ENCODE measurements at regions not wholly inside any gene's neighbourhood (a gene's known extent, or its start where the extent isn't known, plus 50 kb on each side); places are given as distances from the start of the nearest gene placed in this dataset.

DNA sequence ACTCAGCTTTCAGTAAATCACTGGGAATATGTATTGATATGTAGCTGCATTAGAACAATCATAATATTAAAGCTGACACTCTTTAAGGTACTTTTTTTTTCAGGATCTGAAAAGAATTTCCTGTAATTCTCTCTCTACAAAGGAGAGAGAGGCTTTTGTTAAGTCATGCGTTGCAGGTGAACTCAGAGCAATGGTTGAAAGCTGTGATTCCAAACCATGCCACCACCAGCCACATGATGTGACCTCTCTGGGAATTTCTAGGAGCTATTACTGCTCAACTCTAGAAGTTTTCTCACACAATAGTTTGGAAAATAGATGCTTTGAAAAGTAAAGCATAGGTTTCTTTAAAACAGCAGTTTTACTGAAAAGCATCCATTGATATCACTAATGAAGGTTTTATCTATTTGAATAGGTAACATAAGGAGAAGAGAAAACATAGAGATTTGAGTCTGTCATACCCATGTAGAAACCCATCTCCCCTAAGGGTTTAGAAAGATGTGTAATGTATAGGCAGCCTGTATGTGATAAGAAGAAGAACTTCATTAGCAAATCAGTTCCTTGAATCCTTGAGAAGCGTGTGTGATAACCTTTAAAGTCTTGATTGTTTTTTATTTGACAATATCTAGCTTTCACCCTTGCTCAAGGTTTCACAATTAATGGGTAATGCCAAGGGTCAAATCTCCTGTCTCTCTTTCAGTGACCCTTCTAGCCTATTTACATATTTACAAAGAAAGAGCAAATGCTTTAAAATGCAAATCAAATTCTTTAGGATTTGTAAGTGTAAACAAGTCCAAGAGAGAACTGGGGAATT is 161.0 kb upstream of the ANKRD50 start:
- Histone ChIP-seq H3K36me3 (ENCODE audit: control insufficient read depth, low read depth, low read length) (no peaks in the 10 kb centered on the region), H3K9me3 (ENCODE audit: control insufficient read depth, low read depth, low read length) (peaks cover 4% of the 10 kb centered on the region), H3K27me3 (ENCODE audit: control insufficient read depth, insufficient read depth, low read length) (no peaks in the 10 kb centered on the region), H3K9ac (ENCODE audit: low read length) (no peak overlapping the region), H3K27ac (ENCODE audit: low read length) (no peak overlapping the region), H3K4me3 (ENCODE audit: low read length) (peak overlapping the region; percentile 23), H3K4me1 (ENCODE audit: control insufficient read depth, low read depth, low read length) (peaks cover 29% of the 10 kb centered on the region)

DNA sequence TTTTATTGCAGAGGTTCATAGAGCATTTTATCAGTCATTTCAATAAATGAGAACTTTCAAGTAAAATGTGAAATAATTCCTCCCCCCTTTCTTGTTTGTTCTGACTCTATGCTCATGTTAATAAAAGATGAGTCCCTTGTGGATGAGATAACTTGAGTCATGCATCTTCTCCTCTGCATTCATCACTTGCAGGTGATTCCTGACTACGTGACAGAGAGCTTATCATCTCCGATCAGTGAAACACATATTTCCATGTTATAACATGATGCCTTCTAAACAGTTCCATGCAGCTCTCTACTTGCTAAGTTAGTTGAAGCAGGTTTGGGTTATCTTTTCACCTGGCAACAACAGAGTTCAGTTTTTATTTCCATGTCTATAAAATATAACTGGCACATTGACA is 160.1 kb upstream of the ANKRD50 start:
- Histone ChIP-seq H3K27me3 (ENCODE audit: control insufficient read depth, insufficient read depth, low read length) (no peaks in the 10 kb centered on the region), H3K27ac (ENCODE audit: low read length) (no peak overlapping the region), H3K4me1 (ENCODE audit: control insufficient read depth, low read depth, low read length) (peaks cover 29% of the 10 kb centered on the region), H3K9me3 (ENCODE audit: control insufficient read depth, low read depth, low read length) (peaks cover 4% of the 10 kb centered on the region), H3K36me3 (ENCODE audit: control insufficient read depth, low read depth, low read length) (no peaks in the 10 kb centered on the region), H3K4me3 (ENCODE audit: low read length) (no peak overlapping the region), H3K9ac (ENCODE audit: low read length) (no peak overlapping the region)

DNA sequence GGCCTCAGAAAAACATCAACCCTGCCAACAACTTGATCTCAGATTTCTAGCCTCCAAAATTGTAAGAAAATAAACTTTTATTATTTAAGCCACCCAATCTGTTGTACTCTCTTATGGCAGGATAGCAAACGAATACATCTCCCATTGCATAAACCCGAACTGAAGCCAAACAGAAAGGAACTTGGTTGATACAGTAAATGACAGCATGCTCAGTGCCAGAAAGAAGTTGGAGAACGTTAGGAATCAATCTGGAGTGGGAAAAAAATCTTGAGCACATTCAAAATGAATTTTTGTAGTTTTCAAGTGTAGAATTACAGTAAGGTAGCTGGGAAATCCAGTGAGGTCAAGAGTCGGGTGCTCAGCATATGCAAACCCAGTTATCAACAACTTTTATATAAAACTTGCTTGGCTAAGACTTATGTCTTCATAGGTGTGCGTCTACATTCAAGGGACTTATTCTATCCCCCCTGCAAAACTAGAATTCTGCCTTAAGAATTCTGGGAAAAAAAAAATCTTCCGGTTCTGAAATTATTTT is 157.5 kb upstream of the ANKRD50 start:
- H3K9me3 ChIP-seq (ENCODE audit: control insufficient read depth, low read depth, low read length): no peaks in the 10 kb centered on the region
- H3K27ac ChIP-seq (ENCODE audit: low read length): no peak overlapping the region
- peaks cover 25% of the 10 kb centered on the region for H3K4me1 ChIP-seq (ENCODE audit: control insufficient read depth, low read depth, low read length)
- no peak overlapping the region for H3K9ac ChIP-seq (ENCODE audit: low read length)
- no peaks in the 10 kb centered on the region for H3K36me3 ChIP-seq (ENCODE audit: control insufficient read depth, low read depth, low read length)
- H3K4me3 ChIP-seq (ENCODE audit: low read length): no peak overlapping the region
- no peaks in the 10 kb centered on the region for H3K27me3 ChIP-seq (ENCODE audit: control insufficient read depth, insufficient read depth, low read length)

DNA sequence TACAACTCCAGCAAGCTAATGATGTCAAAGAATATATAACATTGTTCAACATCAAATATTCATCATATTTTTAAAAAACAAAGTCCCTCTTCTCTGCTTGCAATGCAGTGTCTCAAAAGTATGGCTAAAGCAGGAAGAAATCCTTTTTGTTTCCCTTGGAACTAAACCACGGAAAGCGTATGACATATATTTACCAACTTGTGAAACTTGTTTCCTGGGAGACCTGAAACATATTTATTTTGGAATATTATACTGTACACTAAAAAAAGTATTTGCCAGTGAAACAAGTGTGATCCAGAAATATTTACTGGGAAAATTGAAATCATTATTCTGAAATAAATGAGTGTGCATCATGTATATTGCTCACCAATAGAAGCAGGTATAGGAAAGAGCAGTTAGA is 156.0 kb upstream of the ANKRD50 start:
- Histone ChIP-seq H3K4me1 (ENCODE audit: control insufficient read depth, low read depth, low read length) (peaks cover 12% of the 10 kb centered on the region), H3K9ac (ENCODE audit: low read length) (no peak overlapping the region), H3K9me3 (ENCODE audit: control insufficient read depth, low read depth, low read length) (no peaks in the 10 kb centered on the region), H3K36me3 (ENCODE audit: control insufficient read depth, low read depth, low read length) (no peaks in the 10 kb centered on the region), H3K4me3 (ENCODE audit: low read length) (no peak overlapping the region), H3K27me3 (ENCODE audit: control insufficient read depth, insufficient read depth, low read length) (no peaks in the 10 kb centered on the region), H3K27ac (ENCODE audit: low read length) (no peak overlapping the region)

DNA sequence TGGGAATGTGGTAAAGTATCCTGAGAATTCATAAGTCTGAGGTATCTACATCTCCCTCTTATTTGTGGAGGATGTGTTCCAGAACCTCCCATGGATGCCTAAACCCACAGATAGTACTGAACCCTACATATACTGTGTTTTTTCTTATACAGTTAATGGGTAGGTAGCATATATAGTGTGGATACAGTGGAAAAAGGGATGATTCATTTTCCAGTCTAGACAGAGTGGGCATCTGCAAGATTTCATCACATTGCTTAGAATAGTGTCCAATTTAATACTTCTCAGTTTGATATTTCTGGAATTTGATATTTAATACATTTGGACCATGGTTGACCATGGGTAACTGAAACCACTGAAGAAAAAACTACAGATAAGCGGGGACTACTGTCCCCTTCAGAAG is 155.0 kb upstream of the ANKRD50 start:
- Histone ChIP-seq H3K27ac (ENCODE audit: low read length) (no peak overlapping the region), H3K9ac (ENCODE audit: low read length) (no peak overlapping the region), H3K4me3 (ENCODE audit: low read length) (no peak overlapping the region), H3K27me3 (ENCODE audit: control insufficient read depth, insufficient read depth, low read length) (no peaks in the 10 kb centered on the region), H3K4me1 (ENCODE audit: control insufficient read depth, low read depth, low read length) (peaks cover 3% of the 10 kb centered on the region), H3K36me3 (ENCODE audit: control insufficient read depth, low read depth, low read length) (no peaks in the 10 kb centered on the region), H3K9me3 (ENCODE audit: control insufficient read depth, low read depth, low read length) (no peaks in the 10 kb centered on the region)

DNA sequence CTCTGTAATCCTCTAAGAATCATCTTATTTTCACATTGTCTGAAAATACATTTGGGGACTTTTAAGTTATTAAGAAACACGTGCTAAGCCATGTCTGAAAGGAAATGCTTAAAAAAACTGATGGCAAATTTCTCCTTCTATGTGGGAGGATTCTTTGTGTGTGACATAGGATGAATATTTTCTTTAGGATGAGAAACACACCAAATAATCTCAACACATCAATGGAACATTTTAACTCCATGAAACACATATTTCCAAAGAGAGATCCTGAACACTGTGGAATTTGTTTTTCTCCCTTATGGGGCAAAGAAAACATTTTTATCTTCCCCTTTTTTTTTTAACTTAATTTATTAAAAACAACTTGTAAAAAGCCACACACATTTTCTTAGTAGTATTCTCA is 153.8 kb upstream of the ANKRD50 start:
- H3K9ac ChIP-seq (ENCODE audit: low read length): no peak overlapping the region
- no peaks in the 10 kb centered on the region for H3K27me3 ChIP-seq (ENCODE audit: control insufficient read depth, insufficient read depth, low read length)
- H3K27ac ChIP-seq (ENCODE audit: low read length): no peak overlapping the region
- H3K4me1 ChIP-seq (ENCODE audit: control insufficient read depth, low read depth, low read length): no peaks in the 10 kb centered on the region
- H3K4me3 ChIP-seq (ENCODE audit: low read length): no peak overlapping the region
- H3K9me3 ChIP-seq (ENCODE audit: control insufficient read depth, low read depth, low read length): no peaks in the 10 kb centered on the region
- H3K36me3 ChIP-seq (ENCODE audit: control insufficient read depth, low read depth, low read length): no peaks in the 10 kb centered on the region

DNA sequence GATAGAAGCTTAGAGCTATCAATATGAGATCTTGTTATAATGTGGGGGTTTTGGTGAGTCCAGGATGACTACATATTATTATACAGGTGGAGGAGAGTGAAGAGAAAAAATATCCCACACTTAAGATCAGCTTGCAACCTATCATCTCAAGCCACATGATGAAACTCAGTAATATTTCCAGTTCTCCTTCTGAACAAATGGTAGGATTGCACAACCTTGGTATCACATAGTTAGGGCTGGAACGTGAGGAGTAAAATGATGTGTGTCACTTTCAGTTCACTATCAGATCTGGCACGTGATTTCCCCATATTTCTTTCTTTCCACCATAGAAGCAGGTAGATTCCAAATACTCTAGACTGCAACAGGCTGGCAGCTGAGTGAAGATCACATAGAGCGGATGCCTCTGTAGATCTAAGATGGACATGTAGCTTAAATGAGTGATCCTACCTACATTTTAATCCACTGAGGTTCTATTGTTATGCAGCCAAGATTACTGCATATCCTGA is 150.6 kb upstream of the ANKRD50 start:
- Histone ChIP-seq H3K36me3 (ENCODE audit: control insufficient read depth, low read depth, low read length) (no peaks in the 10 kb centered on the region), H3K27ac (ENCODE audit: low read length) (no peak overlapping the region), H3K9me3 (ENCODE audit: control insufficient read depth, low read depth, low read length) (no peaks in the 10 kb centered on the region), H3K27me3 (ENCODE audit: control insufficient read depth, insufficient read depth, low read length) (no peaks in the 10 kb centered on the region), H3K9ac (ENCODE audit: low read length) (no peak overlapping the region), H3K4me3 (ENCODE audit: low read length) (no peak overlapping the region), H3K4me1 (ENCODE audit: control insufficient read depth, low read depth, low read length) (no peaks in the 10 kb centered on the region)

DNA sequence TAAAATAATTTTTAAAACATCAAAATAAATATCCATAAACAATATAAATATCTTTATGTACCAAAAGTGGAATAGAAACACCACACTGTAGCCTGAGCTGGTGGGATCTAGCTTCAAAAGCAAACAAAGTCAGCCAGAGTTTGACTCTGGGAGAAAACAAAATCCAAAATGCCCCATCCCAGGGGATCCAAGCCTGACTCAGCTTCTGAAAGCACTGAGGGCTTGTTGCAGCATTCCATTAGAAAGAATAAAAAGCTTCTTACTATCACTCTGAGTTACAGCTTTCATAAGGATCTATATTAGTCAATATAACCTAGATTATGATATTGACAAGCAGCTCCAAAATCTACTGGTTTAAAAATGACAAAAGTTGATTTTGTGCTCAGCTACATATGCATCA is 149.7 kb upstream of the ANKRD50 start:
- Histone ChIP-seq H3K9ac (ENCODE audit: low read length) (no peak overlapping the region), H3K27ac (ENCODE audit: low read length) (no peak overlapping the region), H3K36me3 (ENCODE audit: control insufficient read depth, low read depth, low read length) (no peaks in the 10 kb centered on the region), H3K4me3 (ENCODE audit: low read length) (no peak overlapping the region), H3K4me1 (ENCODE audit: control insufficient read depth, low read depth, low read length) (no peaks in the 10 kb centered on the region), H3K27me3 (ENCODE audit: control insufficient read depth, insufficient read depth, low read length) (no peaks in the 10 kb centered on the region), H3K9me3 (ENCODE audit: control insufficient read depth, low read depth, low read length) (no peaks in the 10 kb centered on the region)

DNA sequence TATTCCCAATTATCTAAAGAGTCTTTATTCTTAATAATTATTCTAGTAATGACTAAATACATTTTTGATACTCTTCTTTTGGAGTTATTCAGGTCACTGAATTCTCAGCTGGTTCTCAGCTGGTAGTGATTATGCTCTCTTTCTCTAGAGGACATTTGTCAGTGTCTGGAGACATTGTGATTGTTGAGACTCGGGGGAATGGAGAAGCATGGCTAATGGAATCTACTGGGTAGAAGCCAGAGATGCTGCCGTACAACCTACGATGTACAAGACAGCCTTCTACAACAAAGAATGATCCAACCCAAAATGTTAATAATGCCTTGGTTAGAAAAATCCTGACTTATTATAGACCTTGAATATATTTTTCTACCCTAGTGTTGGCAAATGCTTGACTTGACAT is 149.2 kb upstream of the ANKRD50 start:
- no peaks in the 10 kb centered on the region for H3K9me3 ChIP-seq (ENCODE audit: control insufficient read depth, low read depth, low read length)
- no peak overlapping the region for H3K9ac ChIP-seq (ENCODE audit: low read length)
- H3K27me3 ChIP-seq (ENCODE audit: control insufficient read depth, insufficient read depth, low read length): no peaks in the 10 kb centered on the region
- H3K4me1 ChIP-seq (ENCODE audit: control insufficient read depth, low read depth, low read length): no peaks in the 10 kb centered on the region
- H3K36me3 ChIP-seq (ENCODE audit: control insufficient read depth, low read depth, low read length): no peaks in the 10 kb centered on the region
- H3K27ac ChIP-seq (ENCODE audit: low read length): no peak overlapping the region
- H3K4me3 ChIP-seq (ENCODE audit: low read length): no peak overlapping the region

DNA sequence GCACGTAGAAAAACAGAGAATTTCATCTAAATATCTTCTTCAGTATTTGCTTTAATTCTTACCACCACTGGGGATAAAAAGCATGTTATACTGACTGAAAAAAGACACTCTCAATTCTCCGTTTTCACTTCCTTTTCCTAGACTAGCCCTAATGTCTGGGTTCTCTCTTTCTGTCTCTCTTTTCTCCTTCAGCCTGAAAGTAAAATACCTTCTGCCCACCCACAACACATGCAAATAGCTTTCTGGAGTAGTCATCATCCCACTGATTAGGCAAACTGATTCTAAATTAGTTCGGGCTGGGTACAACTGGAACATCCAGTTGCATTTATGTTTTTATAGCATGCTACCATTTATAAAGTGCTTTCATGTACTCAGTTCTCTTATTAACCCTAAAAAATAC is 142.4 kb upstream of the ANKRD50 start:
- H3K36me3 ChIP-seq (ENCODE audit: control insufficient read depth, low read depth, low read length): no peaks in the 10 kb centered on the region
- H3K4me3 ChIP-seq (ENCODE audit: low read length): no peak overlapping the region
- H3K27me3 ChIP-seq (ENCODE audit: control insufficient read depth, insufficient read depth, low read length): no peaks in the 10 kb centered on the region
- no peaks in the 10 kb centered on the region for H3K9me3 ChIP-seq (ENCODE audit: control insufficient read depth, low read depth, low read length)
- no peak overlapping the region for H3K9ac ChIP-seq (ENCODE audit: low read length)
- H3K27ac ChIP-seq (ENCODE audit: low read length): no peak overlapping the region
- no peaks in the 10 kb centered on the region for H3K4me1 ChIP-seq (ENCODE audit: control insufficient read depth, low read depth, low read length)

DNA sequence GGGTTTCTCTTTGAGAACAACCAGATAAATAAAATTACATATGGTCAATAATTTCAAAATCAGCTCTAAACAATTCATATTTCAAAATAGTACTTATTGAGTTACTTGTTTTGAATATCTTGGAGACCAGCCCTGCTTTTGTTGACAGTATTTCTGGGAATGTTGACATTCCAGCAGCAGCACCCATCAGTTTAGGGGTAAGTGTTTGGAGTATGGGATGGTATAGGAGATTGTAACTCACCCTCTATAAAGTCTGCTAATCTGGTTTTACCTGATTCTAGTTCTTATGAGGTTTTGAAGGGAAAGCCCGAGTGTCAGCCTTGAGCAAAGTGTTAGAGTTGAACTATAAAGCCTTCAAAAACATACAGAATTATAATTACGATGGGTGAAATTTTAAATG is 139.2 kb upstream of the ANKRD50 start:
- no peaks in the 10 kb centered on the region for H3K36me3 ChIP-seq (ENCODE audit: control insufficient read depth, low read depth, low read length)
- no peaks in the 10 kb centered on the region for H3K27me3 ChIP-seq (ENCODE audit: control insufficient read depth, insufficient read depth, low read length)
- no peak overlapping the region for H3K27ac ChIP-seq (ENCODE audit: low read length)
- no peak overlapping the region for H3K4me3 ChIP-seq (ENCODE audit: low read length)
- no peak overlapping the region for H3K9ac ChIP-seq (ENCODE audit: low read length)
- H3K9me3 ChIP-seq (ENCODE audit: control insufficient read depth, low read depth, low read length): no peaks in the 10 kb centered on the region
- H3K4me1 ChIP-seq (ENCODE audit: control insufficient read depth, low read depth, low read length): no peaks in the 10 kb centered on the region

DNA sequence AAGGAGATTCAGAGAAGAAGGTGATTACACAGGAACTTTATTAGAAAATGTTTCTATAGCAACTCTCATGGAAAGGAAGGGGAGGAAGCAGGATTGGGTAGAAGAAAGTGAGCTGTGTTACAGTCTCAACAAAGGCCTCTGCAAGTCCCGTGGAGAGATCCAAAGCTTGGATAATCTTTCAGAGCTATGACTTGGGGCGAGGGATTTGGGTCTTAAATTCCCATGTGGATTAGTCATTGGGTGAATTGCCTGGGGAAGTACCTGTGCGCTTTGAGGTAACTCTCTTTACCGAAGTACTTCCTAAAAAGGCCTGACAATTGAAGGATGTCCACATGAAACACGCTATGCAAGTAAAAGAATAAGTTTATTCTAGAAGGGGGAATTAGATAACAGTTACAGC is 133.8 kb upstream of the ANKRD50 start:
- Histone ChIP-seq H3K27me3 (ENCODE audit: control insufficient read depth, insufficient read depth, low read length) (no peaks in the 10 kb centered on the region), H3K4me1 (ENCODE audit: control insufficient read depth, low read depth, low read length) (no peaks in the 10 kb centered on the region), H3K27ac (ENCODE audit: low read length) (no peak overlapping the region), H3K36me3 (ENCODE audit: control insufficient read depth, low read depth, low read length) (no peaks in the 10 kb centered on the region), H3K9me3 (ENCODE audit: control insufficient read depth, low read depth, low read length) (peaks cover 5% of the 10 kb centered on the region), H3K4me3 (ENCODE audit: low read length) (no peak overlapping the region), H3K9ac (ENCODE audit: low read length) (no peak overlapping the region)
